ENCODE measurements at regions not wholly inside any gene's neighbourhood (a gene's known extent, or its start where the extent isn't known, plus 50 kb on each side); places are given as distances from the start of the nearest gene placed in this dataset.
"Not testable (repeated sequence)": the region's sequence is repeated elsewhere in the genome, so short reads cannot be mapped to it uniquely, and the experiment has no call there.

DNA sequence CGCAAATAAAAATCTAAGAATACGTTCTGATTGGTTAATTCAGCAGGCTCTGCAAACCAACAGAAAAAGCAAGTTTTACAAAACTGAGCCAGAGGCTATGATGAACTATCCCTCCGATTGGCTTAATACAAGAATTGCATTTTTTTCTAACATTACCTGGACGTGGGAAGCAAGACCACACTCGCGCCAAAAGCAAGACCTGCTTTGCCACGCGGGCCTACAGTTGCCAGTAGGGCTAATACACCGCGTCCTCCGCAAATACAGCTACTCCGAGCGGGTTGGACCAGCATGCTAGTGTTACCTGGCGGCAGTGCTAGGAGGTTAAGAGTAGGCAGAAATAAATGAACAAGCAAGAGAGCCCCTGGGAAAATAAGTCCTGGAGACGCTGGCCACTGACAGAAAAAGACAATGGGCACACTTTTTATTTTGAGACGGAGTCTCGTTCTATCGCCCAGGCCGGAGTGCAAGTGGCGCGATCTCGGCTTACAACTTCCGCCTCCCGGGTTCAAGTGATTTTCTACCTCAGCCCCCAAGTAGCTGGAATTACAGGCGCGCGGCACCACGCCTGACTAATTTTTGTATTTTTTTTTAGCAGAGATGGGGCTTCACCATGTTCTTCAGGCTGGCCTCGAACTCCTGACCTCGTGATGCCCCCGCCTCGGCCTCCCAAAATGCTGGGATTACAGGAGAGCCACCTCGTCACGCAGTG lies 131.9 kb upstream of the BTN3A2 start:
- no peaks in the 10 kb centered on the region for H3K36me3 ChIP-seq
- TF ChIP-seq POLR2A (IDR thresholded peaks at IDR 0.05) = no peak
- no peak for TF ChIP-seq CTCF (IDR thresholded peaks at IDR 0.05)
- H3K4me3 ChIP-seq = peak overlapping the region; percentile 51 to 65 (median 54)
- no peaks in the 10 kb centered on the region for H3K9me3 ChIP-seq
- peak overlapping the region; percentile 81 to 96 (median 96) for H3K27ac ChIP-seq
- peaks cover 0 to 9% (median 2%) of the 10 kb centered on the region in 4 donors for H3K4me1 ChIP-seq
- peak in 2 of 3 donors; percentile 46 to 71 for DNase-seq
- H3K27me3 ChIP-seq = no peaks in the 10 kb centered on the region

DNA sequence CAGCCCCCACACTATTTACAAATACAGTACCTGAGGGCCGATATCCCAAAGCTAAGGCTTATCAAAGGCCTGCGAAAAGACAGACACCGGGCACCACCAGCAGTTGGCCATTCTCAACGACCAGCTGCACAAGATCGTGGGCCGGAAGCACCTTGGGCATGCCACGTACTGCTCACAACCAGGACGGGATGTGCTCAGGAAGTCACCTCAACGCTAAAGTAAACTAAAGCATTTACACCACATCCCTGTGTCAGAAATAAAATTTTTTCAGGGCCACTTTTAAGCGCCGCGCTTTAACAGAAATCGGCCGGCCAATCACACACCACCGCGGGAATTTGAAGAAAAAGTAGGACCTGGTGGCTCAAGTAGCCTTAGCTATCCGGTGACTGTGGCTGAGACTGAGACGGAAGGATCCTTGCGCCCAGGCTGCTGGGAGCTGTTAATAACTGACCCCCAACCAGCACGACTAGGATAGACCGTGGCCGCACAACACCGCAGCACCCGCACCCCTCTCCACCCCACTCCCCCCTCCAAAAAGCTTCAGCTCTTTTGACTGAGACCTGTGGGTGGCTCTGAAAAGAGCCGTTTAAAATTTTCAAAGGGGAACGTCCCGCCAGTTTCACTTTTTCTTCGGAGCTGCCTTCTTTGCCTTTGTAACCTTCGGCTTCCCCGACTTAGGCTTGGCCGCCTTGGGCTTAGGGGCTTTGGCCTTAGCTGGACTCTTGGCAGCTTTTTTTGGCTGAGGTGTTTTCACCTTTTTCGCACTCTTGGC lies 131.2 kb upstream of the BTN3A2 start:
- Histone ChIP-seq H3K27ac (peak overlapping the region; percentile 81 to 96 (median 96)), H3K9me3 (no peaks in the 10 kb centered on the region), H3K4me1 (peaks cover 0 to 9% (median 2%) of the 10 kb centered on the region in 4 donors), H3K36me3 (no peaks in the 10 kb centered on the region), H3K27me3 (no peaks in the 10 kb centered on the region), H3K4me3 (peak overlapping the region; percentile 51 to 65 (median 54))
- peak in 2 of 6 experiments; percentile 14 to 20 for TF ChIP-seq CTCF (IDR thresholded peaks at IDR 0.05)
- TF ChIP-seq POLR2A (IDR thresholded peaks at IDR 0.05) = peak; percentile 54 to 60
- peak; percentile 79 to 94 (median 86) for DNase-seq

DNA sequence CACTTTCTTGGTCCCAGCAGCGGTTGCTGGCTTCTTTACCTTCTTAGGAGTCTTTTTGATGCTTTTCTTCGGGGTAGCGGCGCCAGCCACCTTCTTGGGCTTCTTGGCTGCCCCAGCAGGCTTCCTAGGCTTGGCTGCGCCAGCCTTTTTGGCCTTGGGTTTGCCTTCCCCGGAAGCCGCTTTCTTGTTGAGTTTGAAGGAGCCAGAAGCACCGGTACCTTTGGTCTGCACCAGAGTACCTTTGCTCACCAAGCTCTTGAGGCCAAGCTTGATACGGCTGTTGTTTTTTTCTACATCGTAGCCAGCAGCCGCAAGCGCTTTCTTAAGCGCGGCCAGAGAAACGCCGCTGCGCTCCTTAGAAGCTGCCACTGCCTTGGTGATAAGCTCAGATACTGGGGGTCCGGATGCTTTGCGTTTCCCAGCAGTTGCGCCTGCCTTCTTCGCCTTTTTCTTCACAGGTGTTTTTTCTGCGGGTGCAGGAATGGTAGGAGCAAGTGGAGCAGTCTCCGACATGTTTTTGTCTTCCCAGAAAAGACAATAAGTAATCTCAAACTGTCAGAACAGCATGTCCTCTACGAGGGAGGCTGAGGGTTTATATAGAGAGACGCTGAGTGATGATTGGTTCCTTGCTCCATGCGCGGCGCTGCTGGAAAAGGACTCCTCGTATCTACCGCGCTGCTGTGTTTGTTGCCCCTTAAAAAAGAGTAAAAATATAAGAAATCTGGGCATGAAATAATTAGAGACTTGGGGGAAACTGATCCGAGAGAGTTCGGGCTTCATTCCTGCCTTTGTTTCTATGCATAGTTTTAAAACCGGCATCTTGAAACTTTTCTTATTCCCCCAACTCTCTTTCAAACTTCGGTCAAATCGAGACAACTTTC lies 130.3 kb upstream of the BTN3A2 start:
- H3K27me3 ChIP-seq = no peaks in the 10 kb centered on the region
- peak; percentile 75 to 93 (median 85) for DNase-seq
- peak overlapping the region; percentile 81 to 96 (median 96) for H3K27ac ChIP-seq
- peaks cover 0 to 9% (median 2%) of the 10 kb centered on the region in 4 donors for H3K4me1 ChIP-seq
- no peaks in the 10 kb centered on the region for H3K36me3 ChIP-seq
- peak overlapping the region; percentile 51 to 65 (median 54) for H3K4me3 ChIP-seq
- TF ChIP-seq CTCF (IDR thresholded peaks at IDR 0.05) (peak in 1 of 6 experiments; percentile 5), POLR2A (IDR thresholded peaks at IDR 0.05) (peak; percentile 98 to 99)
- no peaks in the 10 kb centered on the region for H3K9me3 ChIP-seq

GRCh38 chr6:26235302-26235670 lies 129.7 kb upstream of the BTN3A2 start:
- Histone ChIP-seq H3K27me3 (no peaks in the 10 kb centered on the region), H3K4me1 (peaks cover 0 to 9% (median 2%) of the 10 kb centered on the region in 4 donors), H3K9me3 (no peaks in the 10 kb centered on the region), H3K36me3 (no peaks in the 10 kb centered on the region), H3K27ac (peak overlapping the region; percentile 81 to 96 (median 96)), H3K4me3 (peak overlapping the region; percentile 51 to 65 (median 54))
- DNase-seq = no peak
- TF ChIP-seq CTCF (IDR thresholded peaks at IDR 0.05) (no peak), POLR2A (IDR thresholded peaks at IDR 0.05) (no peak)

DNA sequence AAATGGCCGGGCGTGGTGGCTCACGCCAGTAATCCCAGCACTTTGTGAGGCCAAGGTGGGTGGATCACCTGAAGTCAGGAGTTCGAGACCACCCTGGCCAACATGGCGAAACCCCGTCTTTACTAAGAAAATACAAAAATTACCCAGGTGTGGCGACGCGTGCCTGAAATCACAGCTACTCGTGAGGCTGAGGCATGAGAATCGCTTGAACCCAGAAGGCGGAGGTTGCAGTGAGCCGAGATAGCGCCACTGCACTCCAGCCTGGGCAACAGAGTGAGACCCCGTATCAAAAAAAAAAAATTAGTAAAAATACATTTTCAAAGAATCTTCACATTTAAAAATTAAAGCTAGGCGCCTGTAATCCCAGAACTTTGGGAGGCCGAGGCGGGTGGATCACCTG lies 125.6 kb upstream of the BTN3A2 start:
- not testable (repeated sequence) for H3K9me3 ChIP-seq, H3K36me3 ChIP-seq, H3K4me1 ChIP-seq, H3K27me3 ChIP-seq, H3K4me3 ChIP-seq, DNase-seq
- H3K27ac ChIP-seq = peak overlapping the region in 2 of 4 donors; percentile 84 to 93
